Panc1 (cell line): ENCODE measurements at regions not wholly inside any gene's neighbourhood (a gene's known extent, or its start where the extent isn't known, plus 50 kb on each side); places are given as distances from the start of the nearest gene placed in this dataset.

Experiments
- SIN3A ChIP-seq: IDR thresholded peaks from 2 replicates; pipeline ENCODE4 v1.6.1; 2012; ENCODE audit warnings: low read depth, mild to moderate bottlenecking, low read length, moderate library complexity, borderline replicate concordance; ENCODE audit not compliant: insufficient read depth
- TF ChIP-seq, protein P1 (sequence below): fragments of 450-650 bp; IDR thresholded peaks from 2 replicates; pipeline ENCODE4 v1.5.1; 2017; ENCODE audit warnings: mild to moderate bottlenecking

- TF ChIP-seq, protein P1, sequence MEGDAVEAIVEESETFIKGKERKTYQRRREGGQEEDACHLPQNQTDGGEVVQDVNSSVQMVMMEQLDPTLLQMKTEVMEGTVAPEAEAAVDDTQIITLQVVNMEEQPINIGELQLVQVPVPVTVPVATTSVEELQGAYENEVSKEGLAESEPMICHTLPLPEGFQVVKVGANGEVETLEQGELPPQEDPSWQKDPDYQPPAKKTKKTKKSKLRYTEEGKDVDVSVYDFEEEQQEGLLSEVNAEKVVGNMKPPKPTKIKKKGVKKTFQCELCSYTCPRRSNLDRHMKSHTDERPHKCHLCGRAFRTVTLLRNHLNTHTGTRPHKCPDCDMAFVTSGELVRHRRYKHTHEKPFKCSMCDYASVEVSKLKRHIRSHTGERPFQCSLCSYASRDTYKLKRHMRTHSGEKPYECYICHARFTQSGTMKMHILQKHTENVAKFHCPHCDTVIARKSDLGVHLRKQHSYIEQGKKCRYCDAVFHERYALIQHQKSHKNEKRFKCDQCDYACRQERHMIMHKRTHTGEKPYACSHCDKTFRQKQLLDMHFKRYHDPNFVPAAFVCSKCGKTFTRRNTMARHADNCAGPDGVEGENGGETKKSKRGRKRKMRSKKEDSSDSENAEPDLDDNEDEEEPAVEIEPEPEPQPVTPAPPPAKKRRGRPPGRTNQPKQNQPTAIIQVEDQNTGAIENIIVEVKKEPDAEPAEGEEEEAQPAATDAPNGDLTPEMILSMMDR, result no peak
- no peak for TF ChIP-seq SIN3A
Observed at GRCh38 chrX:828411-828959, 197.9 kb downstream of the SHOX start.
